GM18507 (cell line): ENCODE measurements at regions not wholly inside any gene's neighbourhood (a gene's known extent, or its start where the extent isn't known, plus 50 kb on each side); places are given as distances from the start of the nearest gene placed in this dataset.
"Not testable (repeated sequence)": the region's sequence is repeated elsewhere in the genome, so short reads cannot be mapped to it uniquely, and the experiment has no call there.

Experiments used
- DNase-seq: peaks from one replicate; pipeline ENCODE4 v3.0.0; 2011; ENCODE audit warnings: low read depth; ENCODE audit not compliant: insufficient read length; ENCODE audit errors: extremely low spot score
- FAIRE-seq: peaks from 2 replicates; lab custom pipeline; 2011; peaks lifted over from hg19 to GRCh38; lab: Jason Lieb, UNC

DNA sequence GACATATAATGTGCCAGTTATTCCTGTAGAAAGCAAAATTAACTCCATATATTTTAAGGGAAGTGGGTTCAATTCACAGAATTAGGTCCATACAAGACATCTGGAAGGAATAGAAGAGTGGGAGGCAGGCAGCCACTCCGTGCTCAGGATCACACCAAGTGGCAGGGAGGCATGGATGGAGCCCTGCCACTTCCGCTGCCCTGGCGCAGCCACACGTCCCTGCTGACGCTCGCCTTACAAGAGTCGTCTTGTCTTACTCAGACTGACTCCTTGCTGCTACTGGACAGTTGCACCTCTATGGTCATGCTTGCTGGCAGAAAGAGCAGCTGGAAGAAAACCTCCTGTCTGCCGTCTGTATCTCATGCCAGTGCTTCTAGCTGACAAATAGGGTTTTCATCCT lies 579.9 kb upstream of the POM121L12 start:
- DNase-seq (no peak), FAIRE-seq (no peak)

DNA sequence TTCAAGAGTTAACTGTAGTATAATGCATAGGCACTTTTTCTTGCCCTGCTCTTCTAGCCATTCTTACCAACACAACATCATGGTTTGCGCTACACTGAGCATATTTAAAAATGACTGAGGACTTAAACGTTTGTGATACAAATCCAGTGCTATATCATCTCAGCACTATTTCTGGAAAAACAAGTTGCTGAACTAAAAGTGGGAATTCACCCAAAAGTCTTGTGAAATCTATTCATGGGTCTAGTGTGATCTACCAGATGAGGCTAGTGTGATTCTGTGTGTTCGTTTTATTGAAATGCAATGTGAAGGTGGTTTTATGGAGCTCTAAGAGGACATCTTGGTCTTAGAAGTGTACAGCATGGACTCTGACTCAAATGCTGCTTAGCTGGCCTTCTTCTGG lies 584.6 kb upstream of the POM121L12 start:
- DNase-seq (no peak), FAIRE-seq (no peak)

DNA sequence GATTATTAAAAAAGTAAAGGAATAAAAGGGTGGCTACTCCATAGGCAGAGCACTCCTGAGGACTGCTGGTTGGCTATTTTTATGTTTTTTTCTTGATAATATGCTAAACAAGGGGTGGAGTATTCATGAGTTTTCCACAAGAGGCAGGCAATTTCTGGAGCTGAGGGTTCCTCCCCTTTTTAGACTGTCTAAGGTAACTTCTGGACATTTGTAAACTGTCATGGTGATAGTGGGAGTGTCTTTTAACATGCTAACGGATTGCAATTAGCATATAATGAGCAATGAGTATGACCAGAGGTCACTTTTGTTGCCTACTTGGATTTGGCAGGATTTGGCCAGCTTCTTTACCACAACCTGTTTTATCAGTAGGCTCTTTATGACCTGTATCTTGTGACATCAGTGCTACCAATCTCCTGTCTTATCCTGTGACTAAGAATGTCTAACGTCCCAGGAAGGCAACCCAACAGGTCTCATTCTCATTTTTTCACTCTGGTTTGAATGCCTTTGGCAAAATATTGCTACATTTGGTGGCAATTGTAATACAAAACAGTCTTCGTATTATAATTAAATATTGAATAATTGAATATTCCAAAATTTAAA lies 587.8 kb upstream of the POM121L12 start:
- no peak for DNase-seq
- FAIRE-seq: no peak

DNA sequence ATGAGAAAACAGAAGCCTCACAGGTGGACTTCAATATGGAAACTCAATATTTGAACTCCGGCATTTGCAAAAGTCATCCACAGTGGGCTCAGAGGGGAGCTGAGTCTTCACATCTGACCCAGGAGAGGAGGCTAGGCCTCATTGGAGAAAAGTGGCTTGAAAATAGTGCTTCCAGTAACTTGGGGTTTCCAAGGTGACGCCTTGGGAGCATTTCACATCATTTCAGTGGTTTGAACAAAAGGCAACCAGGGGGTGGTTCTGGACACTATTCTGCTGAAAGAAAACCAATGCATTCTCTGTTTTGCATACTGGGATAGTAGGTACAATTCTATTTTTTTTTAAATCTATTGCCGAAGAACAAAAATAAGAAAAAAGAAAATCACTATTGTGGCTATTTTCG lies 599.2 kb upstream of the POM121L12 start:
- FAIRE-seq (no peak), DNase-seq (no peak)

DNA sequence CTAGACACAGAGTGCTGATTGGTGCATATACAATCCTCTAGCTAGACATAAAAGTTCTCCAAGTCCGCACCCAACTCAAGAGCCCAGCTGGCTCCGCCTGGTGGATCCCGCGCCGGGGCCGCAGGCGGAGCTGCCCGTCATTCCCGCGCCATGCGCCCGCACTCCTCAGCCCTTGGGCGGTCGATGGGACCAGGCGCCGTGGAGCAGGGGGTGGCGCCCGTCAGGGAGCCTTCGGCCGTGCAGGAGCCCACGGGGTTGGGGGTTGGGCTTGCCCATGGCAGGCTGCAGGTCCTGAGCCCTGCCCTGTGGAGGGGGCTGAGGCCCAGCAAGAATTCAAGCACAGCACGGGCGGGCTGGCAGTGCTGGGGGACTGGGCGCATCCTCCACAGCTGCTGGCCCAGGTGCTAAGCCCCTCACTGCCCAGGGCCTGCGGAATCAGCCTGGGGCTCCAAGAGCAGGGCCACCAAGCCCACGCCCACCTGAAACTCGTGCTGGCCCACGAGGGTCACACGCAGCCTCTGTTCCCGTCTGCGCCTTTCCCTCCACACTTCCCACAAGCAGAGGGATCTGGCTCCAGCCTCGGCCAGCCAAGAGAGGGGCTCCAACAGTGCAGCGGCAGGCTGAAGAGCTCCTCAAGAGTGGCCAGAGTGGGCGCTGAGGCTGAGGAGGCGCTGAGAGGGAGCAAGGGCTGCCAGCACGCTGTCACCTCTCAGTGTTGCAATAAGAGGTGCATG lies 604.2 kb upstream of the POM121L12 start:
- DNase-seq: no peak
- FAIRE-seq: no peak

DNA sequence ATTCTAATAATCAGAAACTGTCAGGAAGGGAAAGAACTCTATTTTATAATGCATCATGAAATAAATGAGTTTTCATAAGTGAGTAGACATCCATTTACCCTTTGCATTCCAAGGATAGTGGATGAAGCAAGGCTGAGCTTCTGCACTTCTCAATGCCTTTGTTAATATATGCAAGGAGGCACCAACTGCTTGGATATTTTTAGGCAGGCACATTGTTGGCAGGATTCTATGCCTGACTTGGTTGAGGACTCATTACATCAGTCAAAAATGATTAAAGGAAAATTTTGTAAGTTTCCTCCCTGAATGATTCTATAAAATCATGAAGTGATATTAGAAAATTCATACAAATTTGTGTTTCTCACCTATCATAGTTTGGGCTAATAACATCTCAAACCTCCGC lies 612.2 kb upstream of the POM121L12 start:
- FAIRE-seq (no peak), DNase-seq (no peak)

DNA sequence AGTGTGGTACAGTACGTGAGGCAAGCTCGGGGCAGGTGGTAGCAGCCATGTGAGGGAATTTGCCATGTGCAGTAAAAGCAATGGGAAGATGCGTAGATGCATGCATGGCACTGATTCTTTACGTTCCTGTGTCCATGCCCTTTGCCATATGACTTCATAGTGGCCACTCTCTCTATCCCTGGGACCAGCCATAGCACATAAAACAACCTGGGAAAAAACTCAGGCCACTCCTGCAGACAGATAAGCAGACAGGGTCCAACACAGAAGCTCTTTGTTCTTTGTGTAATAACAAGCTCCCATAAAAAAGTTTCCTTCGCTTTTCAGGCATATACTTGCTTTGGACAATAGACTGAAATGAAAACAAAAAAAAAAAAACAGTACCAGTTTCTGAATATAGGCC lies 622.4 kb upstream of the POM121L12 start:
- DNase-seq (no peak), FAIRE-seq (no peak)

DNA sequence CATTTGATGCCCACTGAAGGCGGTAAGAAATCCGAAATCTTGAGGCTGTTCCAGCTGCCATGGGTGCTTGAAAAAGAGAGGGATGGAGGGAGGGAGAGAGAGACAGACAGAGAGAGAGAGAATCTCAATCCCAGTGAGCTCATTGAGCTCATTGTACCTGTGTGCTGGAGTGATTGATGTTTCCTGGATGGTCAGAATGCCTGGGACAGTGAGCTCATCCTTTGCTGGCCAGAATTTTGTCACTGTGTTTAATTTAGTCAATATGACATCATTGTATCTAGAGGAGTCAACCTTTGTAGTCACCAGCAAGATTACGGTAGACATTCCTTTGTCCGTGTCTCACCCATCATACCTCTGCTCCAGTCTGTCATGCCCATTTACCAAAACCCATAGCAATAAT lies 625.4 kb upstream of the POM121L12 start:
- FAIRE-seq: no peak
- DNase-seq: no peak

DNA sequence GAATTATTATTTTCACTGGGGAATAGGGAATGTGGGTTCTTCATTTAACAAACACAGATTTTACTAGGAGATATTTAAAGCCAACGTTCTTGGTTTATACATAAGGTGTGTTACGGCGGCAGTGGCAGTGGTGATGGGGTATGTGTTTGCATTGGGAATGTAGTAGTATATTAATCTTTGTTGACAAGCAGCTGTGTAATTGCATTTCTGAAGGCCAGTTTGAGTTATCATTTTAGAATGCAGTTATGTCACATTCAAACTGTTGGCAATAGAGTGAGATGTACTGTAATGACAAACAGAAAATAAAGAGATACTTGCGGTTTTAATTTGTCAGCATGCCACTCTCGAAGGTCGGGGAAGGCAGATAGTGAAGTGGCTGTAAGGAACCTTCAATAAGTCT lies 628.6 kb upstream of the POM121L12 start:
- DNase-seq (no peak), FAIRE-seq (no peak)

DNA sequence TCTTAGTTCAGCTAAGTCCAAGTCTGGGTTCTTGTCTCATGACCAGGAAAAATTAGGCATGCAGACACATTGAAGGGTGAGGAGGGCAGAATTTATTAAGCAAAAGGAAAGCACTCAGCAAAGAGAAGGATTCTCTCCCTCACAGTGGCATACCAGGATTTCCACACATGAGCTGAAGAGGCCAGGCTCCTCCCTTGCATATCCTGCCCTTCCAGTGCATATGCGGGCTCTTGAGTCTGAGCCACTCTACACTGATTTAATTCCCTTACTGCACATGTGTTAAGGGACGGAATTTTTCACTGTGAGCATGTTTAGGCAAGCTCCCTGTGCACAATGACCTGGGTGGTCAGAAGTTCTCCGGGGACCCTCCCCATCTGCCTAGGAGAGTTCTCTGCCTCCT lies 652.7 kb upstream of the POM121L12 start:
- FAIRE-seq (no peak), DNase-seq (no peak)

DNA sequence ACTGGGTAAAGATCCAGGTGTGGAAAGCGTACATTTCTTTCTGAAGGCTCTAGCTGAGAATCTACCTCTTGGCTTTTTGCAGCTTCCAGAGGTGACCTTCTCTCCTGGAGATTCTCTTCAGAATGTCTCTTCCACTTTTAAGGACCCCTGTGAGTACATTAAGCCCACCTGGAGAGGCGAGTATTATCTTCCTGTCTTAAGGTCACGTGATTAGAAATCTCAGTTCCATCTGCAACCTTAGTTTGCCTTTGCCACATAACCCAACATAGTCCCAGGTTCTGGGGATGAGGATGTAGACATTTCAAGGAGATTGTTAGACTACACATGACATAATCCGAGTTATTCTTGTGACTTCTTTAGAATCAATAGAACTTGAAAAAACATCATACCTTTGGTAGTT lies 665.5 kb upstream of the POM121L12 start:
- FAIRE-seq (no peak), DNase-seq (no peak)

DNA sequence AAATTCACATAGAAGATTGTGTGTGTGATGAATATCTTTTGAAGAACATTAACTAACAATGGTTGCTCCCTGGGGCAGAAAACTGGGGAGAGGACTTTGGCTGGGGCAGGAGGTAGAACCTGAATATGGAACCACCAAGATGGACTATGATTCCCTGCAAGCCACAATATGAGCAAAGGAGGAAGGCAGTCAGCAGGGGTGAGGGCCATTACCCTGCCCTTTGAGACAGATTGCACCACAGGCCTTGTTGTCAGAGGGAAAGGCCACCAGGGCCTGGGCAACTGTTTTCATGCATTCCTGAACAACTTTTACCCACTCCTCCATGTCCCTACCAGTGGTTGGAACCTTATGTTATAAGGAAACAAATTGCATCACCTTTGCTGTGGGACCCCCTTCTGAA lies 670.1 kb upstream of the POM121L12 start:
- DNase-seq: no peak
- no peak for FAIRE-seq

DNA sequence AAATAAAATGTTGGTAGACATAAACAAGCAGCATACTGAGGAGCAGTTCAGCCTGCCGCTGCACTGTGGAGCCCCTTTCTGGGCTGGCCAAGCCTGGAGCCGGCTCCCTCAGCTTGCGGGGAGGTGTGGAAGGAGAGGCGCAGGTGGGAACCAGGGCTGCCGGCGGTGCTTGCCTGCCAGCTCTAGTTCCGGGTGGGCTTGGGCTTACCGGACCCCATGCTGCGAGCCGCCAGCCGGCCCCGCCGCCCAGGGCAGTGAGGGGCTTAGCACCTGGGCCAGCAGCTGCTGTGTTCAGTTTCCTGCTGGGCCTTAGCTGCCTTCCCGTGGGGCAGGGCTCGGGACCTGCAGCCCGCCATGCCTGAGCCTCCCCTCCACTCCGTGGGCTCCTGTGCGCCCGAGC lies 672.9 kb upstream of the POM121L12 start:
- no peak for DNase-seq
- no peak for FAIRE-seq

DNA sequence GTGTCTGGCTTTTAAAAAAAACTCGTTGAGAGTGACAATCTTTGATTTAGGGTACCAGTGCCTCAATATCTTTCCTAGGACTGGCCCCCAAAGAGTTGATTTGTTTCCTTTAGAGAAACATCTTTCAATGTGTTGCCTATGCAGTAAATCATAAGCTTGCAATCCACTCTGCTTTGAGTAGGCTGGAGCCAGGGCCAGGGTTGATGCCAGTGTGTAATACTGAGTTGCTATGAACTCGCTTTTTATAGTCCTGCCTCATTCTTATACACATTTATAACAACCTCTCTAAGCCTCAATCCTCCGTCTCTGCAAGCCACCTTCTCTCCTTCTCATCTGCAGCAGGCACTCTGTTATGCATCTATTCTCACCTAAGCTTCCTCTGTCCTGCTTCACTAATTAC lies 674.9 kb upstream of the POM121L12 start:
- no peak for DNase-seq
- no peak for FAIRE-seq

DNA sequence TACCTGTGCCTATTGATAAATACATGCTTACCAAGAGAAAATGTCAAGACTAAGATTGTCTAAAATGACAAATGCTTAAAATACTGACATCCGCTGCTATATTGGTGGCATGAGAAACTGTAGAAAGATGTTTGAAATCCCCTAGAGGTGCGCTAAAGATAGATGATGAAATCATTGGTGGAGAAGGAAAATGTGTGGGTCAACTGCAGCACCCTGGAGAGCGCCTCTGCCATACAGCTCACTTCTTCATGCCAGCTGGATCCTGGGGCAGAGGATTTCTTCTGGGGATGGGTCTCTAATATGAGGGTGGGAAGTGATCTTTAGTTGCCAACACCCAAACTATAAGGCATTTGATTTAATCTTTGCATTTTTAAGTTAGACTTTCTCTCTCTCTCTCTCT lies 680.4 kb upstream of the POM121L12 start:
- DNase-seq: no peak
- FAIRE-seq: no peak

DNA sequence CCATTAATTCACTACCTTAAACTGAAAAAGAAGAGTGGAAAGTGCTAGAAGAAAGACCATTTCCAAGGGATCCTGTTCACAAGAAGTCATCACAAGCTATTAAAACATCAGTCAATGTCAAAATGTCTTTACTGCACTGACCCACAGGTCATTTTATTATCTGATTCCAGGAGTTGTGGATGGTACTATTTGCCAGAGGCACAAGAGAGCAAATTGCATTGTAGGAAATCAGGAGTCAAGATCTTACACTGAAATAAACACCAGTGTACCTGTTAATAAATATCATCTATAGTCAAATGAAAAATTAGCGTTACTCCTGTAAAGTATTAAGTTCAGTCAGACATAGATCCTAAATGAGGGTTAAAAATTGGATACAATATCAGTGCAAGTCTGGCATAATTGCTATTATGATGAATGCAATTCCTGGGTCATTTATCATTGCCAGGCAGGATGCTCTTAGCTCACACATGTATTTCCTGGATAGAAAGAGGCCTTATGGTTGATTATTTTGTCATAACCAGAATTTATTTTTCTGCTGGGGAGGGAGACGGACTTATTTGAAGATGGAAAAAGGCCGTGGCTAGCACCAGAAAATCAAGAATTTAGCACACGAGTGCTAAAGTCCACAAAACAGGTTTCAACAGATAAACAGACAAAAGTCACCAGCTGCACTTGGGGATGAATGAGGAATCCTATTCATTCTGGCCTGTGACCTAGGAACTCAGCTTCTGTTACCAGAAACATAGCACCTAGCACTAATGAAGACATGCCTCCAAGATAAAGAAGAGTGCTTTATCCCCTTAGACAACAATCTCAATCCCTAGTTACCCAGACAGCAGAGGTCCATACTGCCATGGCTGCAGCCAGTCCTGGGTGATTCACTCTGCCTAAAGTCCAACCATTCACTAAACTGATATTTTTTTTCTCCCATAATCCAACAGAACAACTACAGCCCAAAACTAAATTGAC lies 683.1 kb upstream of the POM121L12 start:
- no peak for FAIRE-seq
- DNase-seq: no peak

DNA sequence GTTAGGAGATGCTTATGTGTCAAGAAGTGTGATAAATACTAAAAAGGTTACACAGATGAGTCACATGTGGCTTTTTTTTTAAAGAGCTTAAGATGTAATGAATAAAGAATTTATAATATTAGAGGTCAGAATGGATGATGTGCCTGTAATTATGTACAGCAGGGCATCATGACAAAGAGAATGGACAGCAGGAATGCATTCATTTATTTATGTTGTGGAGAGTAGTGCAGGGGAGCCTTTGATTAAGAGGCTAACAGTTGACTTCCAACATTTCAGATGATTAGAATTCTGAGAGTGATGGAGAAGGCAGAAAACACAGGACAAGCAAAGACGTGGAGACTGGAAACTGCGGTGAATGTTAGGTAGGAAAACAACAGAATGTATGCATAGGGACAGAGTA lies 691.4 kb upstream of the POM121L12 start:
- no peak for DNase-seq
- no peak for FAIRE-seq

DNA sequence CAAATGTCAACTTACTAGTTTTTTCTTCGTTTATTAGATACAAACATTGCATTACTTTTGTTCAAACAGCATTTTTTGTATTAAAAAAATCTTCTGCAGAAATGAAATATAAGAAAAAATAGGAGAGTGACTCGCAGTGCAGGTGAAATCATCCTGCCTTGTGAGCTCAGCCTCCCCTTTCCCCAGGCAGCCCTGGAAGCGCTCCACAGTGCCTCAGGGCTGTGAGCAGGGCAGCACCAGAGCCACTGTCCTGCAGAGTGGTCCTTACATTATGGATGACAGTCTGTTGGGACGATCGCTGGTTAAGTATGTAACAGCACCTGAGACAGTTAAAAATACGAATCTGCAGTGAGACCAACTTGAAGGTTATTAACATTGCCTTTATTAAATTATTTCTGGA lies 695.4 kb upstream of the POM121L12 start:
- DNase-seq (no peak), FAIRE-seq (no peak)

DNA sequence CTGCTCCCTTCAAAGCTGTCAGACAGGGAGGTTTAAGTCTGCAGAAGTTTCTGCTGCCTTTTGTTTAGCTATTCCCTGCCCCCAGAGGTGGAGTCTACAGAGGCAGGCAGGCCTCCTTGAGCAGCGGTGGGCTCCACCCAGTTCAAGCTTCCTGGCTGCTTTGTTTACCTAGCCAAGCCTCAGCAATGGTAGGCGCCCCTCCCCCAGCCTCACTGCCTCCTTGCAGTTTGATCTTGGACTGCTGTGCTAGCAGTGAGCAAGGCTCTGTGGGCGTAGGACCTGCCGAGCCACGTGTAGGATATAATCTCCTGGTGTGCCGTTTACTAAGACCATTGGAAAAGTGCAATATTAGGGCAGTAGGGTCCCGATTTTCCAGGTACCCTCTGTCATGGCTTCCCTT lies 707.1 kb upstream of the POM121L12 start:
- DNase-seq: not testable (repeated sequence)

DNA sequence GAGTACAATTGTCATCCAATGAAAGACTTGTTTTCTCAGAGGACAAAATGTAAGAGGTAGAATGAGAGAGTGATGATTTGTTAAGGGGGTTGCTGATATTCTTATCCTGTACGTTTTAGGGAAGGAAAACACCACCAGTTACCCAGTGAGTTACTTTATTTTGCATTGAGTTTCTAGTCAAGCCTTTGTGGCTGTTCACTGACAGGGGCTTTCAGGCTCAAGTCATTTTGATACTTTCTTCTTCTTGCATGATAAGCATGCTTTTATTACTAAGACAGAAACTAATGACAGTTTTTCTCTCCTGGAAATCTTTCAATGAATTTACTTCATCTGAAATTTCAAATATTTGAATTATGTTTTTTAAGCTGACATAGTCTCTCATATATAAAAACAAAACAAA lies 710.2 kb upstream of the POM121L12 start:
- FAIRE-seq (no peak), DNase-seq (no peak)

More for the DNA sequence above, 707.1 kb upstream of the POM121L12 start:
- FAIRE-seq: not testable (repeated sequence)
